Glutamatergic neuron (in vitro differentiated cells): ENCODE measurements at regions not wholly inside any gene's neighbourhood (a gene's known extent, or its start where the extent isn't known, plus 50 kb on each side); places are given as distances from the start of the nearest gene placed in this dataset.

Experiments used
- DNase-seq: peaks from one replicate; pipeline ENCODE4 v3.0.0; 2022
- H3K27ac Mint-ChIP-seq: one replicate; pipeline ENCODE4 v1.8.0; 2020; ENCODE audit warnings: mild to moderate bottlenecking, mixed read lengths, inconsistent platforms; ENCODE audit not compliant: unreplicated experiment
- H3K27me3 Mint-ChIP-seq: one replicate; pipeline ENCODE4 v1.8.0; 2020; ENCODE audit warnings: mild to moderate bottlenecking, moderate library complexity, mixed read lengths, inconsistent platforms; ENCODE audit not compliant: unreplicated experiment
- H3K36me3 Mint-ChIP-seq: one replicate; pipeline ENCODE4 v1.8.0; 2020; ENCODE audit warnings: mild to moderate bottlenecking, mixed read lengths, inconsistent platforms; ENCODE audit not compliant: unreplicated experiment
- H3K4me1 Mint-ChIP-seq: one replicate; pipeline ENCODE4 v1.8.0; 2020; ENCODE audit warnings: mild to moderate bottlenecking, low read depth, mixed read lengths, inconsistent platforms; ENCODE audit not compliant: unreplicated experiment
- H3K4me3 Mint-ChIP-seq: one replicate; pipeline ENCODE4 v1.8.0; 2020; ENCODE audit warnings: mild to moderate bottlenecking, mixed read lengths, inconsistent platforms; ENCODE audit not compliant: unreplicated experiment
- H3K9me3 Mint-ChIP-seq: one replicate; pipeline ENCODE4 v1.8.0; 2020; ENCODE audit warnings: mild to moderate bottlenecking, moderate library complexity, mixed read lengths, inconsistent platforms; ENCODE audit not compliant: unreplicated experiment
- TF ChIP-seq, protein P1 (sequence below): fragments of 200-600 bp; sonication (generic); IDR thresholded peaks from one replicate; pipeline ENCODE4 v1.5.0; 2021; ENCODE audit not compliant: partially characterized antibody, unreplicated experiment

DNA sequence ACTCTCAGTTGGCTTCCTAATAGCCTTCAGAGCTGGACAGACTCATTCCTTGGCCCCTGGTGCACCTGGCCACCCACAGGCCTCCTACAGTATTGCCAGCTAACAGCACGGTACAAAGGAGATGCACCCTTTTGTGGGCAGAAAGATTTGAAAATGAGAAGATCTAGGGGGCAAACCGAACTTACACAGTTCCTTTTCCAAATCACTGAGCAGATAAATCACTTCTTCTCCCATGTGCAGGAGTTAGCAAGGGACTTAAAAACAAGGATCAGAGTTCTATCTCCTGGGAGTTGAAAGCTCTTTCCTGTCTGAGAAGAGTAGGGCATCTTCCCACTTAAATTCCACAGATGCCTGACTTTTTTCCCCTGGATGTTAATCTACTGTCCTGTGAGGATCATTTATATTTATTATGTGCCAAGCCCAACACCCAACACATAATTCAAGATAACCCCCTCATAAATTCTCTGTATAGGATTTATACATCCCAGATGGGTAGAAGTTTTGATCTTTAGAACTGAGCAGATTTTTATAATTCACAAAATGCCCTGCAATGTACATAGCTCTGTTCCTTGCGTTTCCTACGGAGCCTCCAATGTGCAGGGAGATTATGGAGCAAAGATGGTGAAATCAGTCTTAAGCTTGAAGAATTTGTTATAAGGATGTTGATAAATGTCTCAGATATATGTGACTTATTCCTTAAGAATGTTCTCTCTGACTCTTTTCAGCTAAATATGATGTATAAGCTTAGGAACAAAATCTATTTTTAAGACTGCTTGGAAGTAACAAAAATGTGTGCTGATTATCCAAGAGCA is 207.2 kb upstream of the DAPK1 start:
- Mint-ChIP-seq H3K9me3 (peaks cover 2% of the 10 kb centered on the region), H3K4me1 (no peaks in the 10 kb centered on the region), H3K36me3 (no peaks in the 10 kb centered on the region), H3K27ac (no peak overlapping the region), H3K4me3 (no peak overlapping the region), H3K27me3 (no peaks in the 10 kb centered on the region)
- no peak for DNase-seq
- TF ChIP-seq, protein P1, sequence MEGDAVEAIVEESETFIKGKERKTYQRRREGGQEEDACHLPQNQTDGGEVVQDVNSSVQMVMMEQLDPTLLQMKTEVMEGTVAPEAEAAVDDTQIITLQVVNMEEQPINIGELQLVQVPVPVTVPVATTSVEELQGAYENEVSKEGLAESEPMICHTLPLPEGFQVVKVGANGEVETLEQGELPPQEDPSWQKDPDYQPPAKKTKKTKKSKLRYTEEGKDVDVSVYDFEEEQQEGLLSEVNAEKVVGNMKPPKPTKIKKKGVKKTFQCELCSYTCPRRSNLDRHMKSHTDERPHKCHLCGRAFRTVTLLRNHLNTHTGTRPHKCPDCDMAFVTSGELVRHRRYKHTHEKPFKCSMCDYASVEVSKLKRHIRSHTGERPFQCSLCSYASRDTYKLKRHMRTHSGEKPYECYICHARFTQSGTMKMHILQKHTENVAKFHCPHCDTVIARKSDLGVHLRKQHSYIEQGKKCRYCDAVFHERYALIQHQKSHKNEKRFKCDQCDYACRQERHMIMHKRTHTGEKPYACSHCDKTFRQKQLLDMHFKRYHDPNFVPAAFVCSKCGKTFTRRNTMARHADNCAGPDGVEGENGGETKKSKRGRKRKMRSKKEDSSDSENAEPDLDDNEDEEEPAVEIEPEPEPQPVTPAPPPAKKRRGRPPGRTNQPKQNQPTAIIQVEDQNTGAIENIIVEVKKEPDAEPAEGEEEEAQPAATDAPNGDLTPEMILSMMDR, result no peak

DNA sequence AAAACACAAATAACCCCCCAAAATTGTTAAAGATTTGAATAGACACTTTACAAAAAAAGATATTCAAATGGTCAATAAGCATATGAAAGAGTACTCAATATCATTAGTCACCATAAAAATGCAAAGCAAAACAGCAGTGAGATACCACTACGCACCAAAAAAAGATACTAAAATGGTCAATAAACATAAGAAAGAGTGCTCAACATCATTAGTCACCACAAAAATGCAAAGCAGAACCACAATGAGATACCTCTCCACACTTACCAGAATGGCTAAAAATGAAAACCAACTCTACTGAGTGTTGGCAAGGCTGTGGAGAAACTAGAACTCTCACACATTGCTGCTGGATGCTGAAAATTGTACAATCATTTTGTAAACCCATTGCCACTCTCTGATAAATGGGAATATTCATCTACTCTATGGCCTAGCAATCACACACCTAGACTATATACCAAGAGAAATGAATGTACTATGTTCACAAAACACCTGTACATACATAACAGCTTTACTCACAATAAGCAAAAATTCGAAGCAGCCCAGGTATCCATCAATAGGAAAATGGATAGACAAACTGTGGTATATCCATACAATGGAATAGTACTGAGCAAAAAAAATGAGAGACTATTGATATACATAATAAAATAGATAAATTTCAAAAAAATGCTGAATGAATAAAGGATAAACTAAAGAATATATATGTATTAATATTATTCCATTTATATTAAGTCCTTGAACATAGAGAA is 205.0 kb upstream of the DAPK1 start:
- DNase-seq, result no peak
- Mint-ChIP-seq H3K4me3 (no peak overlapping the region), H3K36me3 (no peaks in the 10 kb centered on the region), H3K9me3 (peaks cover 3% of the 10 kb centered on the region), H3K4me1 (no peaks in the 10 kb centered on the region), H3K27ac (no peak overlapping the region), H3K27me3 (no peaks in the 10 kb centered on the region)
- TF ChIP-seq, protein P1, result no peak

DNA sequence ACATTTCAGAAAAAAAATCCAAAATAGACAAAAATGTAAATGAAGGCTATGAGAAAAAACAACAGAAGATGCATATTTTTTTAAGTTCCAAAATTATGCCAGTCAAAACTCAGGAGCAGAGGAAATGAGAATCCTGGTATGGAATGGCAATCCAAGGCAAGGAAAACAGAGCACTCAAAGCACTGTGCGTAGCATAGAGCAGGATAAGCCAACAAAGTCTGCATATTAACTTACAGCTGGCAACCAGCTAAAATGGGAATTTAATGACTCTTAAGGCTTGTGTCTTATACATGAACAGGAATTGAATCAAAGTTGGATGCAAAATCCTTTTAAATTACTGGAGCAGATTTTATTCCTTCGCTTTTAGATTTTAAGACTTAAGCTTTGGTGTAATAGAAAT is 203.5 kb upstream of the DAPK1 start:
- Mint-ChIP-seq H3K27me3 (no peaks in the 10 kb centered on the region), H3K27ac (no peak overlapping the region), H3K9me3 (peaks cover 3% of the 10 kb centered on the region), H3K36me3 (no peaks in the 10 kb centered on the region), H3K4me1 (no peaks in the 10 kb centered on the region), H3K4me3 (no peak overlapping the region)
- TF ChIP-seq, protein P1, result no peak
- no peak for DNase-seq

DNA sequence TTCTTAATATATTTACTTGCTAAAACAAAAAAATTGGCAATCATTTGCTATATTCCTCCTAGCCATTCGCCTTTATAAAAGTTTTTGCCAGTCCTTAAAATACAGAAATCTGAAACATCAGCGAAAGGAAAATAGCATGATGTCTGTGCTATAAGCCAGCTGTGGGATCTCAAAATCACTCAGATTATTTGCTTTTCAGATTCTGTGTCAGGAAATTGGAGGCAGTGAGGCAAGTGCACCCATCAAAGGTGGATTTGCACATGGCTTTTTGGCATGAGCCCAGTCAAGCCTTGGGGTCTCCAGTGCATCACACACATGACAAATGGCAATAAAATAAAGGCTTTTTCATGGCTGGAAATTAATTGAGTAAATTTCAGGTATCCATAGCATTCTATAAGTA is 196.8 kb upstream of the DAPK1 start:
- Mint-ChIP-seq H3K4me1 (no peaks in the 10 kb centered on the region), H3K36me3 (no peaks in the 10 kb centered on the region), H3K4me3 (no peak overlapping the region), H3K27me3 (no peaks in the 10 kb centered on the region), H3K9me3 (peaks cover 3% of the 10 kb centered on the region), H3K27ac (no peak overlapping the region)
- DNase-seq, result no peak
- TF ChIP-seq, protein P1, result no peak

DNA sequence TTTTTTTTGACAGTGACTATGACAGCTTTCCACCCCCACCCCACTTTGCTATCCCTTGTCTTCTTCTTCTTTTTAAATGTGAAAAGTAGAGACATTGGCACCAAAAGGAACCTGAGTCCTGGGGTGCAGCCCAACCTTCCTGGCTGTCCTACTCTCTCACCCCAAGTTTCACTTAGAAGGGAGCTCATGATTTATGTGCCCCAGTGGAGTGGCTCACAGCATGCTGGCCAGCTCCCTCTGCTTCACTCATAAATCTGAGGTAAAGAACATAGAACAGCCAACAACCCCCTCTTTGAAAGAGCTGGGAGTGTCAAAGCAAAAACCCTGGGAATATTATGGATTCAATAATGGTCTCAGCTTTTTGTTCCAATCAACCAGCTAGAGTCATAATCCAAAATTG is 196.3 kb upstream of the DAPK1 start:
- Mint-ChIP-seq H3K27me3 (no peaks in the 10 kb centered on the region), H3K4me1 (no peaks in the 10 kb centered on the region), H3K4me3 (no peak overlapping the region), H3K36me3 (no peaks in the 10 kb centered on the region), H3K27ac (no peak overlapping the region), H3K9me3 (peaks cover 3% of the 10 kb centered on the region)
- TF ChIP-seq, protein P1, result no peak
- DNase-seq, result no peak
